IMR-90 (cell line): ENCODE measurements at regions not wholly inside any gene's neighbourhood (a gene's known extent, or its start where the extent isn't known, plus 50 kb on each side); places are given as distances from the start of the nearest gene placed in this dataset.

ENCODE experiments used
- BHLHE40 ChIP-seq: fragments of 150-350 bp; IDR thresholded peaks from 2 replicates; pipeline ENCODE4 v1.6.1; 2016; ENCODE audit warnings: mild to moderate bottlenecking, low read depth, low read length
- CTCF ChIP-seq: conservative IDR thresholded peaks from 2 replicates; pipeline ENCODE4 v1.5.1; 2012; ENCODE audit warnings: mild to moderate bottlenecking, low read depth, low read length, improper control_type of control experiment
- MXI1 ChIP-seq: IDR thresholded peaks from 2 replicates; pipeline ENCODE4 v1.6.1; 2012; ENCODE audit warnings: low read depth, mild to moderate bottlenecking, low read length, moderate library complexity, borderline replicate concordance
- POLR2A ChIP-seq: IDR thresholded peaks from 2 replicates; pipeline ENCODE4 v1.6.1; 2012; ENCODE audit warnings: mild to moderate bottlenecking, low read depth, low read length
- RAD21 ChIP-seq: IDR thresholded peaks from 2 replicates; pipeline ENCODE4 v1.6.1; 2012; ENCODE audit warnings: low read length, improper control_type of control experiment
- RFX5 ChIP-seq: IDR thresholded peaks from 2 replicates; pipeline ENCODE4 v1.8.0; 2012; ENCODE audit warnings: low read depth, mild to moderate bottlenecking, low read length, moderate library complexity
- SMC3 ChIP-seq: fragments of 150-350 bp; IDR thresholded peaks from 2 replicates; pipeline ENCODE4 v1.6.1; 2016; ENCODE audit warnings: low read depth, mild to moderate bottlenecking, antibody characterized with exemption, low read length, moderate library complexity
- TF ChIP-seq, protein P1 (sequence below): fragments of 150-350 bp; IDR thresholded peaks from 2 replicates; pipeline ENCODE4 v1.6.1; 2017; ENCODE audit warnings: mild to moderate bottlenecking, antibody characterized with exemption, low read length, low read depth

- TF ChIP-seq CTCF (no peak), POLR2A (no peak), BHLHE40 (no peak), RAD21 (no peak), SMC3 (no peak), RFX5 (no peak), MXI1 (no peak)
- TF ChIP-seq, protein P1, sequence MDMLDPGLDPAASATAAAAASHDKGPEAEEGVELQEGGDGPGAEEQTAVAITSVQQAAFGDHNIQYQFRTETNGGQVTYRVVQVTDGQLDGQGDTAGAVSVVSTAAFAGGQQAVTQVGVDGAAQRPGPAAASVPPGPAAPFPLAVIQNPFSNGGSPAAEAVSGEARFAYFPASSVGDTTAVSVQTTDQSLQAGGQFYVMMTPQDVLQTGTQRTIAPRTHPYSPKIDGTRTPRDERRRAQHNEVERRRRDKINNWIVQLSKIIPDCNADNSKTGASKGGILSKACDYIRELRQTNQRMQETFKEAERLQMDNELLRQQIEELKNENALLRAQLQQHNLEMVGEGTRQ: no peak
These were observed 108.8 kb upstream of the ZEB1 start for GRCh38 chr10:31210190-31210589.
